ENCODE measurements at regions not wholly inside any gene's neighbourhood (a gene's known extent, or its start where the extent isn't known, plus 50 kb on each side); places are given as distances from the start of the nearest gene placed in this dataset.

GRCh38 chr5:157965989-157966388 lies 107.0 kb upstream of the CLINT1 start:
- TF ChIP-seq POLR2AphosphoS5 (IDR thresholded peaks at IDR 0.05) (no peak), CTCF (IDR thresholded peaks at IDR 0.05) (no peak), POLR2A (IDR thresholded peaks at IDR 0.05) (no peak), EP300 (IDR thresholded peaks at IDR 0.05) (no peak)
